T47D (cell line): ENCODE measurements at regions not wholly inside any gene's neighbourhood (a gene's known extent, or its start where the extent isn't known, plus 50 kb on each side); places are given as distances from the start of the nearest gene placed in this dataset.
"Not testable (repeated sequence)": the region's sequence is repeated elsewhere in the genome, so short reads cannot be mapped to it uniquely, and the experiment has no call there.

ENCODE experiments used
- DNase-seq, 2 experiments: peaks; one replicate each; pipeline versions ENCODE4 v3.0.0 to v3.0.0-alpha.2; 2011 to 2012; ENCODE audit warnings: low read depth in 1 of 2, low spot score in 1 of 2
- JUND ChIP-seq: IDR thresholded peaks from 2 replicates; pipeline ENCODE4 v1.6.1; 2012; ENCODE audit warnings: low read depth
- in situ Hi-C: cut with HindIII; loops from 2 replicates; pipeline ENCODE4 v1.10.0; 2016; ENCODE audit warnings: low sequenced_read_pairs, low pct_unique_long_range_greater_than_20kb

DNA sequence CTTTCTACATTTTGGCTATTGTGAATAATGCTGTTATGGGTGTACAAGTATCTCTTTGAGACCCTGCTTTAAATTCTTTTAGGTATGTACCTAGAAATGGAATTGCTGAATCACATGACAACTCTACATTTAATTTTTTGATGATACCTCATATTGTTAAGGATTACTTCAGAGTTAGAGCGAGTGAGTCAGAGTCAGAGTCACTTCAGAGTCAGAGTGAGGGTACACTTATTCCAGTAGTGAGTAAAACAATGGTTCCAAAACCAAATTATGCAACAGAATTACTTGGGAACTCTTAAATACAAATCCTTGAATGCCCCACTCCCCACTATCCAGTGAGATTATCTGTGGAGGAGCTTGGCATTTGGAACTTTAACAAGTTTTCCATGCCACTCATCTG is 50.3 kb upstream of the SNRK start:
- DNase-seq: no peak
- TF ChIP-seq JUND: no peak
- in situ Hi-C loops: no loop called here

DNA sequence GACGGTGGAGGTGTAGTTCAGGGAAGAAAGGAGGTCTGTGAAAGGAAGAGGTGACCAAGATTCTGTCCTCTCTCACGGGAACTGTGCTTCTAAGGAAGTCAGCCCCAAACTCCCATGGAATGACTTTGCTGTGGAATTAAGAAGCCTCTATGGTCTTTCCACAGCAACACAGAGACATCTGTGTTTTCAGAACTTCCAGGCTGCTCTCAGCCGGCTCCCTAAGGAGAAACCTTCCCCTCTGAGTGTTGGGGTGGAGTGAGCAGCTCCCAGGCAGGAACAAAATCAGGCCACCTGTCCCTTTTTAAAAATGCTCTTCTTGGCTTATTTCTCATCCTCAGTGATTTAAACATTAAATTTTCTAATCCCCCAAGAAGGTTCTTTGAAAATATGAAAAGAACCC is 53.3 kb upstream of the SNRK start:
- in situ Hi-C loops: no loop called here
- TF ChIP-seq JUND: no peak
- DNase-seq: no peak

- in situ Hi-C loops: no loop called here
- DNase-seq: no peak
Observed at GRCh38 chr3:43231276-43232000, 54.9 kb upstream of the SNRK start.

GRCh38 chr3:43229865-43230264 is 56.5 kb upstream of the SNRK start:
- in situ Hi-C loops, DNase-seq: not testable (repeated sequence)

More at GRCh38 chr3:43231276-43232000, 54.9 kb upstream of the SNRK start:
- TF ChIP-seq JUND: no peak

DNA sequence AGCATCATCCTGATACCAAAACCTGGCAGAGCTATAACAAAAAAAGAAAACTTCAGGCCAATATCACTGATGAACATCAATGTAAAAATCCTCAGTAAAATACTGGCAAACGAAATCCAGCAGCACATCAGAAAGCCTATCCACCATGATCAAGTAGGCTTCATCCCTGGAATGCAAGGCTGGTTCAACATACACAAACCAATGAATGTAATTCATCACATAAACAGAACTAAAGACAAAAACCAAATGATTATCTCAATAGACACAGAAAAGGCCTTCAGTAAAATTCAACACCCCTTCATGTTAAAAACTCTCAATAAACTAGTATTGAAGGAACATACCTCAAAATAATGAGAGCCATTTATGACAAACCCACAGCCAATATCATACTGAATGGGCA is 58.7 kb upstream of the SNRK start:
- in situ Hi-C loops, DNase-seq: not testable (repeated sequence)

DNA sequence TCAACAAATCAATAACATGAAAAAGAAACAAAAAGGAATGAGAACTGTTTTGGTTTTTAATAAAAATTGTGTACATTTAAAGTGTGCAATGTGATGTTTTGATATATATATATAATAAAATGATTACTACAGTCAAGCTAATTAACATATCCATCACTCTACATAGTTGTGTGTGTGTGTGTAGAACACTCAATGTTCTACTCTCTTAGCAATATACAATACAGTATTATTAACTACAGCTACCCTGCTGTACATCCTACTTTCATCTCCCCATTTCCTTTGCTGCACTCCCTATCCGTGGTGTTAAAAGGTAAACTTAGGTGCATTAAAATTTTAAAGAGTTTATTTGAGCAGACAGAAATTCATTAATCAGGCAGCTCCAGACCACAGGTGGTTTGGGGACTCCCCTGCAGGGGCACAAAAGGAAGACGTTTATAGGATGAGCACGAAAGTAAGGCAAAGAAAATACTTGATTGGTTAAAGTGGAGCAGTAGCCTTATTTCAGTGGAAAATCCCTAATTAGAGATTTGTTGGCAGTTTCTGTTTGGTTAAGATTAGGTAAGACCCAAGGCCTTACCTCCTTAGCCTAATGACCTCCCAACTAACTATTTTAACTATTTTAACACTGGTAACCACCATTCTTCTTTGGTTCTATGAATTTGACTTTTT is 61.8 kb upstream of the SNRK start:
- no peak for DNase-seq
- in situ Hi-C loops: no loop called here
- no peak for TF ChIP-seq JUND

- in situ Hi-C loops: no loop called here
- TF ChIP-seq JUND: no peak
- no peak for DNase-seq
Observed at GRCh38 chr3:43223670-43224364, 62.5 kb upstream of the SNRK start.

GRCh38 chr3:43222590-43222989 is 63.8 kb upstream of the SNRK start:
- in situ Hi-C loops: no loop called here
- no peak for DNase-seq
- no peak for TF ChIP-seq JUND

GRCh38 chr3:43221076-43221475 is 65.3 kb upstream of the SNRK start:
- DNase-seq: no peak
- no peak for TF ChIP-seq JUND
- in situ Hi-C loops: no loop called here

- no peak for DNase-seq
- in situ Hi-C loops: no loop called here
- TF ChIP-seq JUND: no peak
Observed at GRCh38 chr3:43219616-43220015, 66.7 kb upstream of the SNRK start.

- in situ Hi-C loops: no loop called here
- no peak for TF ChIP-seq JUND
- DNase-seq: no peak
Observed at GRCh38 chr3:43218921-43219320, 67.4 kb upstream of the SNRK start.

DNA sequence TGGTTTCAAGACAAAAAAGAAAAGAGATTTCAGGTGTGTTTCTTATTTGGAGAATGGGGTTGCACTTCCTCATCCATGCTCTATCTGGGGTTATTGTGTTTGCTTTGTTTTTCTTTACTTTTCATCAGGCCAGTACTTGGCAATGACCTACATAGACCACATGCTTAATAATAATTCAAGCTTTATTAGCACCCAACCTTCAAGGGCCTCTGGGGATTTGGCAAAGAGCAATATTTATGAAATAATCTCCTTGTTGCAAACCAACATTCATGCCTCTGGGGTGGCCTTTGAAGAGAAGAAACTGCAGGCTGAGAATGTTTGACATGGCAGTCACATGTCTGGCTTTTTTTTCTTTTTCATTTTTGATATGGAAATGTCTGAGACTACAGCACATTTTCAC is 68.2 kb upstream of the SNRK start:
- no peak for TF ChIP-seq JUND
- in situ Hi-C loops: no loop called here
- DNase-seq: peak in 1 of 2 experiments; percentile 45

- in situ Hi-C loops: no loop called here
- DNase-seq: peak in 1 of 2 experiments; percentile 44
Observed at GRCh38 chr3:43217633-43218032, 68.7 kb upstream of the SNRK start.

DNA sequence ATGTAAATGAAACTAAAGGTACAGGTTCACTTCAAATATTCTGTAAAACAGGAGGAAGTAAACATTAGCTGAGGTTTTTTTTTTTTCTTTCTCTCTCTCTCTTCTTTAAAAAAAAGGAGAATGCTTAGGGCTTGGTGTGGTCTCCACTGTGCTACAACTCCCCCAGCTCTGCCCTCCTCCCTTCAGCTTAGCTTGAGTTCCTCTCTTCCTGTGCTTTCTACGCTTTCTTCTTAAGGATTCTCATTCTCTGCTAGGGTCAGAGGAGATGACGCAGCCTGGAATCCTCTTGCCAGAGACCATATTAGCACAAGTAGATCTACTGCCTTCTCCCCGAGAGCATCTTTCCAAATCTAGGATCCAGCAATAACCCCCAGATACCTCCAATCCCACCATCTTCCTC is 69.1 kb upstream of the SNRK start:
- TF ChIP-seq JUND: no peak
- in situ Hi-C loops: no loop called here

More at GRCh38 chr3:43217633-43218032, 68.7 kb upstream of the SNRK start:
- TF ChIP-seq JUND: no peak

More for the DNA sequence above, 69.1 kb upstream of the SNRK start:
- DNase-seq: no peak
